Activated CD4-positive, CD25-positive, alpha-beta regulatory T cell treated with anti-CD3 and anti-CD28 coated beads, Interleukin-2, amount 50 U/mL, for 24 hours (primary cell): ENCODE measurements at regions not wholly inside any gene's neighbourhood (a gene's known extent, or its start where the extent isn't known, plus 50 kb on each side); places are given as distances from the start of the nearest gene placed in this dataset.

ENCODE experiments used
- ATAC-seq, 2 donors: fragments of 150-1000 bp; cut with Tn5 transposase; one replicate each; pipeline ENCODE4 v1.10.0; 2021; ENCODE audit warnings: mild to moderate bottlenecking in 1 of 2, moderate library complexity in 1 of 2

DNA sequence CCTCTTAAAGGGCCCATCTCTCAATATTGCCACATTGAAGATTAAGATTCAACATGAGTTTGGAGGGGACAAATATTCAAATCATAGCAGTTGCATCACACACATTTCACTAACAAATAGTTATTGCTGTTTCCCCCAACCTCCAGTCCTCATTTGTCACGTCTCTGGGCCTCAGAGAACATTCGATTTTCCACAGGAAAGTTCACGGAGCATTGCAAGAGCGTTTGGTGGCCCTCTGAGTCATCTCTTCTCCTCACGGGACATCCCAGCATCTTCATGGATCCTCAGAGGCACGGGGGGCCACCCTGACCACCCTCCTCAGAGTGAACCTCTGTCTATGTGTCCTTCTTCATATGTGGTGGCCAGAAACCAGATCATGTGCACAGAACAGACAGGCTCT is 50.3 kb upstream of the CHST15 start:
- ATAC-seq: no peak
